T47D (cell line): ENCODE measurements at regions not wholly inside any gene's neighbourhood (a gene's known extent, or its start where the extent isn't known, plus 50 kb on each side); places are given as distances from the start of the nearest gene placed in this dataset.

Source experiments
- DNase-seq, 2 experiments: peaks; one replicate each; pipeline versions ENCODE4 v3.0.0 to v3.0.0-alpha.2; 2011 to 2012; ENCODE audit warnings: low read depth in 1 of 2, low spot score in 1 of 2
- JUND ChIP-seq: IDR thresholded peaks from 2 replicates; pipeline ENCODE4 v1.6.1; 2012; ENCODE audit warnings: low read depth
- in situ Hi-C: cut with HindIII; loops from 2 replicates; pipeline ENCODE4 v1.10.0; 2016; ENCODE audit warnings: low sequenced_read_pairs, low pct_unique_long_range_greater_than_20kb

DNA sequence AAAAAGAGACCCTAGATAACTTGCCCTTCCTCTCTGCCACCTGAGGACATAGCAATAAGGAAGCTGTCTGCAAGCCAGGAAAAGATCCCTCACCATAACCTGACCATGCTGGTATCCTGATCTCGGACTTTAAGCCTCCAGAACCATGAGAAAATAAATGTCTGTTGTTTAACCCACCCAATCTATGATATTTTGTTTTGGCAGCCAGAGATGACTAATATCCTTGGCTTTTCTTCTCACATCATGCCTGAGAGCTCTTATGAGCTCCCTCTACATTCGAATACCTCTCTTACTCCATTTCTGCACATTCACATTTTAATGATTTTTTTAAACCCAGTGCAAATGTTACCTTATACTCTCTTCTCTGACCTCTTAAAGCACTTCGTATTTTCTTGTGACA is 214.0 kb upstream of the CHRM2 start:
- no peak for TF ChIP-seq JUND
- no peak for DNase-seq
- in situ Hi-C loops: no loop called here

DNA sequence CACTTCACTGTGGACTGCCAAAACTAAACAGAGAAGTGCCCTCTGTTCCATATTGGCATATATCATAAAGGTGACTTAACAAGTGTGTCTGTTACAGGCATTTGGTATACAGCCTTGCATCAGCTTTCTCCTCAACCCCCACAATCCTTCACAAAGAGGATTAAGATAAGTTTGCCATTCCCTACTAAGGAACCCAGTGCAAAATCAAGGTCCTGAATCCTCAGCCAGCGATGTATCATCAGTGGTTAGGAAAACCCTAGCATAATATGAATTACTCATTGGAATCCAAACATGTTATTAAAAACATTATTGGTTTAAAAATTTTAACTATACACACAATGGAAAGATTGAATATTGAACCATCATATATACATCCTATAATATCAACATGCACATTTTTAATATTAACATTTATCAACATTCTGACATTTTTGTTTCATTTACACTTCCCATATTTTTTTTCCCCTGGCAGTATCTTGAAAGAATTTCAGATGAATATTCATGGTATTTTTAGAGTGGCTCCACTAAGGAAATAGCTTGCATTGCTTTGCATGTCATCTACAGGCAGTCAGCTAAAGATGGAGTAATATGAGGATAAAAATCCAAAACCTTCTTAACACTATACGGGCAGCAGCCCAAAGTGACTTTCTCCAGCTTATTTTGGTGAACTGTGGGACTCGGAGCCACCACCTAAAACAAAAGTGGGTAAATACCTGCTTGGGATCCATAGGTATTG is 215.6 kb upstream of the CHRM2 start:
- in situ Hi-C loops: no loop called here
- DNase-seq: no peak

DNA sequence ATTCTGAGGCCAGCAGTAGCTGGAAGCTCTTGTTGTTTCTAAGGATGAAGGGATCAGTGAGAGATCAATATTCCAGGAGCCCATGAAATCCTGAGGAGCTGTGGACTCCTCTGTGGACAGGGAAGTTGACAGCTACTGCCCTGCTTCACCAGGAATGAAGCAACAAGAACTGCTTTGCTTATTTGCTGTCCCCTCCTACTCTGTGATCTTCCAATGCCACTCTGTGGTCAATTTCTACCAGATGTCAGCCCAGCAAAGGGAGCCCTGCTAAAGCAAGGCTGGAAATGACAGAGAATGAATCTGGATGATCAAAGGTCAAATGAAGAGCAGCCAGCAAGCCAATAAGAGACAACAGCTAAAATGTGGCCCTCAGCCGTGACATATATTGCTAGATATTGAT is 227.5 kb upstream of the CHRM2 start:
- no peak for TF ChIP-seq JUND
- in situ Hi-C loops: no loop called here
- DNase-seq: no peak

More for the DNA sequence above, 215.6 kb upstream of the CHRM2 start:
- TF ChIP-seq JUND: no peak

DNA sequence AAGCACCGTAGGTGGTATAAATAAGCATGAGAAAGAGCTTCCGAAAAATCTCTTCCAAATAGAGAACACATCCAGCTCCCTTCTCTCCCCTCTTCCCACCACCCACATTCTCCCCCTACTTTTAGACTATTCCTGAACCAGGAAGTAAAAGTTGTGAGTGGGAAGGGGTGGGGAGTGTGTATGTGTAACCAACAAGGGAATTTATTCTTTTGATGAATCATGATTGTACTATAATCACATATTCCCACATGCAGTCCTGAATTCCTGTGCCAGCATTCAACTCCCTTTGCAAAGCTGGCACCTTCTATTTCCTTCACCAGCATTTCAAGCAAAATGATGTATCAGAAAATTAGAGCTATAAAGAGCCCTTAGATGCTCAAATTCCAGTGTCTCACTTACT is 230.6 kb upstream of the CHRM2 start:
- TF ChIP-seq JUND: no peak
- no peak for DNase-seq
- in situ Hi-C loops: no loop called here

DNA sequence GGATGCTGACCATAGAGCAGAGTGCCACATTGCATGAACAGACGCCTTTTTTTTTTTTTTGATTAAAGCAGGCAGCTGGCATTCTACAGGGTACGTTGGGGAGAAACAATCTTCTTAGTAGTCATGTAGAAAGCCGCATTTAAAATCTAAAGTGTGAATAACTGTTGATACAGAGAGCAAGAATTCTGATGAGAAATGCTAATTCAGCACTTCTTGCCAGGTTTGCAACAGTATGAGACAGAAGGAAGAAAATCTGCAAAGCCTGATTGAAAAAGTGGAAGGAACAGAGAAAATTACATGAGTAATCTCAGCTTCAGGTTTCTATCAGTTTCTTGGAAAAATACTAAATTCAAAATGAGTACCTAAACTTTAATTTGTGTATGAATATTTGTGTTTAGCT is 232.7 kb upstream of the CHRM2 start:
- in situ Hi-C loops: no loop called here
- TF ChIP-seq JUND: no peak
- no peak for DNase-seq

DNA sequence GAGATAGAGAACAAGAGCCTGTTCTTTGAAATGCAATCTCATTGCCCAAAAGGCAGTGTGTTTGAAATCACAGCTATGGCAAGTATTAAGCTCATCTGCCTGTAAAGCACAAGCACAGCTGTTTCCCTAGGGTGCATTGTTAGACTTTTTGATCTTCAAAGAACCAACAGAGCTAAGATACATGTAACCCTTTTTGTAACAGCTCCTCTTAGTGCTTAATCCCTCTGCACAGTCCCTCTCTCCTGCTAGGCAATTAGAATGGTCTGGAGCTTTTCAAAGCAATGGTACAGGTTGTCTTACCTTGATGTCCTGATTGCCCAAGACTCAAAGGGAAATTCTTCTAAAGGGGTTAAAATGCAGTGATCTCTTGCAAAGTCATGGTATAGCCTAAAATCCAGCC is 249.6 kb upstream of the CHRM2 start:
- in situ Hi-C loops: no loop called here
- no peak for TF ChIP-seq JUND
- DNase-seq: no peak

DNA sequence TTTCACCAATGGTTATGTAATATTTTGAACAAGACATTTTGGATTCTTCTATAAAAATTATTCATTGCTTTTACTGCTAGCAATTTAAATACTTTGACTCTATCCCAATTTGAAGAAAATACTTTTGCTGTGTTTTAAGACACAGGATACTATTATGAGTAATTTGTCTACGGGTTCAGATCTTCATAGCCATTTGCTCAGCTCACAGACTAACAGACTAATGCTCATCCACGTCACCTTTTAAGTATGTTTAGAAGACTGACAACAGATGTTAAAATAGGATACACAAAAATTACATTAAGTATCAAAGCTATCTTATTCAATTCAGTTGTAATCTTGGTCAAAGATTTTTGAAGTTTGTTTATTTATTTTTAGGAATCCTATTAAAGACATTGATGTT is 251.3 kb upstream of the CHRM2 start:
- DNase-seq: no peak
- TF ChIP-seq JUND: no peak
- in situ Hi-C loops: no loop called here

DNA sequence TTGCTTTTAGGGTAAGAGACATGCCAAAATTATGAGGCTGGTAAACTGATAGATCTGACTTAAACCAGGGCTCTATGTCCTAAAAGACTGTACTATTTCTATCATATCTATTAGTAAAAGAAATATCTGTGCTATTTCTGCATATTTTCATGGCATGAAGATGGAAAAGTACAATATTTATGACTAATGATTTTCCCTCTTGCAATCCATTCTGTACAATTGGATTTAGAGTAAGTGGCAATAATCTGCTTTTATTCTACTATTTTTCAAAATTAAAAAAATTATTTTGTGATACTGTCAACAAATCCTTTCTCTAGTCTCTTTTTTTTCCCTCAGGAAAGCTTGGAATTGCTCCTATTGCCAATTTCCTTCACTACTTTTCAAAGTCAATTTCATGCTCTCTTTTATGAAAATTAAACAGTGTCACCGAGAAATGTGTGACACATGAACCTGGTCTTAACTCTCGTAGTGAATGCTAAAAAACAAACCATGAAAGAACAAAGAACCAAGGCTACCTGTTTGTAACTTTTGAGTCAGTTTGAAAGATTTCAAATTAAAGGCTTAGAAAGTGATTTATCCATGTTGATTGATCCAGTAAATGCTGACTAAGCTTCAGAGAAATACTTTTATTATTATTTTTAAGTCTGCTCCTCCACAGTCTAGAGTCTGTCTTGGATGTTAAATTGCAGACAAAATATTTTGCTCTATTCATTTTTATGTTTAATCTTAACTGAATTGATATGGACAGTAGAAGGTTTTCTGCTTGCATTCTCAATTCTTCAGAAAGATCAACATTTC is 262.7 kb upstream of the CHRM2 start:
- DNase-seq: no peak
- in situ Hi-C loops: no loop called here
- TF ChIP-seq JUND: no peak

DNA sequence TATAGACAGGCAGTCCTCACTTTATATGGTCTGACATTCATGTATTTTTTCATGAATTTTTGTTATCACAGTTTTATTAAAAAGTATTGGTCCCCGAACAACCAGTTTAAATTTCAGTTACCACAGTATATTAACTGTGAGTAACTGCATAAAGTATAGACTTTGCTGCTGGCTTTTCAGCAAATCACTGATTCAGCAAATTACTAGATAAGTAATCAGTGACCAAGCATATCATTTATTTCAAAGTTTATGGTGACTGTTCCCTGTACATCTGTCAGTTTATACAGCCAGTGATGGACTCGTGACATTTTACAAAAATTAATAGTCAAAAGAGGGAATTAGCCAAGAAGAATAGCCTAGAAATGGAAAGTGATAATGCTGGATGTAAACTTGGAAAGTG is 266.7 kb upstream of the CHRM2 start:
- in situ Hi-C loops: no loop called here
- no peak for DNase-seq

DNA sequence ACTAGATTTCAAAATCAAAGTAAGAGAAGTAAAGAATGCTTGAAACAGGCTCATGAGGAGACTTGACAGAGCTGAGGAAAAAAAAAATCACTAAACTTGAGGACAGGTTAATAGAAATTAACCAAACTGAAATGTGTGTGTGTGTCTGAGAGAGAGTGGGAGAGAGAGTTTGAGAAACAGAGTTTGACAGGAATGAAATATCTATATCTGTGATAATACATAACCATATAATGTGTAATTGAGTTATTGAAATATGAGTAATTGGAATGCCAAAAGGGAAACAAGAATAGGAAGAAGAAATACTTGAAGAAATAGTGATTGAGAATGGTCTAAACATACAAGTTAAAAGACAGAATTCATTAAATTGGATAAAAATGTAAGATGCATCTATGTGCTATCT is 268.0 kb upstream of the CHRM2 start:
- no peak for TF ChIP-seq JUND
- no peak for DNase-seq
- in situ Hi-C loops: no loop called here

More for the DNA sequence above, 266.7 kb upstream of the CHRM2 start:
- no peak for TF ChIP-seq JUND

DNA sequence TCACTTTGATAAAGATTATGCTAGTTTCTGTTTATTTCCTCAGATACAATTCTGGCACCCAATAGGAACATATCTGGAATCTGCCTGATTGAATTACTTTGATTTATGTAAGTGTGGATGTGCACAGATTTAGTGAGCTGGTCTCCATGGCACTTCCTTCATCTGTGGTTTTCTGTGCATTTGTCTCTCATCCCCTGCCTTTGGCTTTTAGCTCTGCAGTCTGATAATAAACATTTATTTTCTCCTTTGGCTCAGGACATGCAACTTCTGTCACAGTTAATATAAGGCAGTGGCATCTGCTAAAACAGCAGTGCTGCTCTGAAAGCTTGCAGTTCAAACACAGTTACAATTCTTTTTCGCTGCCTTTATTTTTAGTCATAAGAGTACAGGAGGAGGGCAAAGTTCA is 273.7 kb upstream of the CHRM2 start:
- in situ Hi-C loops: no loop called here
- DNase-seq: no peak
- no peak for TF ChIP-seq JUND

DNA sequence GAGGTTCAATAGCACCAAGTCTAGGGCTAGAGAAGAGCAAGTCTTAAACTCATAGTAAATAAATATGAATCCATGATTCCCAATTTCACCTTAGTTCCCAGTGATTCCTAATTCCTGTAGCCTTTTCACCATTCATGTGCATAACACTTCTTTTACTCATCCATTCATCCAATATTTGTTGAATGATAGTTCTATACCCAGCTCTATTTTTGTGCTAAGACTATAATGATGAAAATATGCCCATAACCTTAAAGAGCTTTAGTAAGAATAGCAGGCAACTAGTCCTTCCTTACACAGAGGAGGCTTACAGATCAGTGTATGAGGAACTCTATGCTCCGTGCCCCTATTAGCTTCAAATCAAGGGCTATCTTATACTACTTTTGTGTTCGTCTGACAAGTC is 280.2 kb upstream of the CHRM2 start:
- TF ChIP-seq JUND: no peak
- in situ Hi-C loops: no loop called here
- DNase-seq: no peak

DNA sequence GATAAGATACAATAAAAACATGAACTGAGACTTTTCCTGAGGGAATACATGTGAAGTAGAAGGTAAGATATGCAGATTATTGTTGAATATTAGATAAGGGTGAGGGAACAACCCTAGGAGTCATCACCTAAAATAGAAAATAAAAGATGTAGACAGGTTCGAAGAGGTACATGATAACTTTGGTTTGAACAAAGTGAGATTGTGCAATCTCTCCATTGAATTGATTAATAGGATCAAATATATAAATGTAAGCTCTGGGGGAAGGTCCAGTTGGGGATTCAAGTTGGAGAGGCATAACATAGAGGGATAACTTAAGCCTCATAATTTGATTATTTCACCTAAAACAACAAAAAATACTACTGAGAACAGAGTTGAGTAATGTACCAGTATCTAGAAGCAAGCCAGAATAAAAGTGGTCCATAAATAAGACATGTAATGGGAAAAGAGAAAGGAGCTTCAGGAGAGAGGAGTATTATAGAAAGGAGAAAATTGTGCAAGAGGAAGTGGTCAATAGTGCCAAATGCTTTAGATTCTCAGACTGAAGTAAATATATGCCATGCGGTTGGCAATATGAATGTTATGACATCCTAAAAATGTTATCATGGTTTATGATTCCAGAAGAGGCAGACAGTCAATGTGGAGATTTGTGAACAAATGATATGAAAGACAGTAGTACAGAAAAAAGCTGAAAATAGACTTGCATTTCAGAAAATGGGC is 282.3 kb upstream of the CHRM2 start:
- in situ Hi-C loops: no loop called here
- no peak for DNase-seq
- TF ChIP-seq JUND: no peak

DNA sequence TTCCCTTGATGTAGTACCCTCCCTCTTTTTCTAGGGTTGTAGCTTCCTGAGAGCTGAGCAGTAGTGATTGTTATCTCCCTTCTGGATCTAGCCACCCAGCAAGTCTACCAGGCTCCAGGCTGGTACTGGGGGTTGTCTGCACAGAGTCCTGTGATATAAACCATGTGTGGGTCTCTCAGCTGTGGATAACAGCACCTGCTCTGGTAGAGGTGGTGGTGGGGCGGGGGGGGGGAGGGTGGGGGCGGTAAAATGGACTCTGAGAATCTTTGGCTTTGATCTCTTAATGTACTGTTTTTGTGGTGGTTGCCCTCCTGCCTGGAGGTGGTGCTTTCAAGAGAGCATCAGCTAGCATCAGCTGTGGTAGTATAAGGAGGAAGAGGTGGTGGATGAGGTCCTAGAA is 302.0 kb upstream of the CHRM2 start:
- no peak for TF ChIP-seq JUND
- in situ Hi-C loops: no loop called here

More for the DNA sequence above, 302.0 kb upstream of the CHRM2 start:
- no peak for DNase-seq
